ENCODE measurements at regions not wholly inside any gene's neighbourhood (a gene's known extent, or its start where the extent isn't known, plus 50 kb on each side); places are given as distances from the start of the nearest gene placed in this dataset.

GRCh38 chr1:170836141-170836540, 99.2 kb upstream of the MROH9 start:
- Histone ChIP-seq H3K27me3 (ENCODE audit: control insufficient read depth, insufficient read depth, low read length) (no peaks in the 10 kb centered on the region), H3K36me3 (ENCODE audit: control insufficient read depth, insufficient read depth, low read length) (no peaks in the 10 kb centered on the region), H3K4me3 (ENCODE audit: low read depth, low read length) (no peak overlapping the region)
- CTCF ChIA-PET = no interaction called here
- no peak for TF ChIP-seq CTCF (IDR thresholded peaks at IDR 0.05; ENCODE audit: insufficient read depth, low read depth, low read length)
- POLR2A ChIA-PET = interaction anchor here (0.9 kb wide), 1 partner anchor 39 kb away, joined by 4 read pairs; no protein-coding TSS in a partner anchor
- DNase-seq (ENCODE audit: low read depth) = no peak

DNA sequence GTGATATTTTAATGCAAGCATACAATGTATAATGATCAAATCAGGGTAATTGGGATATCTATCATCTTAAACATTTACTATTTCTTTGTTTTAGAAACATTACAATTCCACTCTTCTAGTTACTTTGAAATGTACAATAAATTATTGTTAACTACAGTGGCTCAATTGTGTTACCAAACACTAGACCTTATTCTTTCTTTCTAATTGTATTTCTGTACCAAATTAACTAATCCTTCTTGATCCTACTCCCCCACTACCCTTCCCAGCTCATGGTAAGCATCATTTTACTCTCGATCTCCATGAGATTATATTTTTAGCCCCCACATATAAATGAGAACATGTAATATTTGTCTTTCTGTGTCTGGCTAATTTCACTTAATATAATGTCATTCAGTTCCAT, 95.0 kb upstream of the MROH9 start:
- ChIA-PET POLR2A (no interaction called here), CTCF (no interaction called here)
- no peaks in the 10 kb centered on the region for H3K27me3 ChIP-seq (ENCODE audit: control insufficient read depth, insufficient read depth, low read length)
- H3K4me3 ChIP-seq (ENCODE audit: low read depth, low read length) = no peak overlapping the region
- no peaks in the 10 kb centered on the region for H3K36me3 ChIP-seq (ENCODE audit: control insufficient read depth, insufficient read depth, low read length)
- no peak for TF ChIP-seq CTCF (IDR thresholded peaks at IDR 0.05; ENCODE audit: insufficient read depth, low read depth, low read length)
- no peak for DNase-seq (ENCODE audit: low read depth)

DNA sequence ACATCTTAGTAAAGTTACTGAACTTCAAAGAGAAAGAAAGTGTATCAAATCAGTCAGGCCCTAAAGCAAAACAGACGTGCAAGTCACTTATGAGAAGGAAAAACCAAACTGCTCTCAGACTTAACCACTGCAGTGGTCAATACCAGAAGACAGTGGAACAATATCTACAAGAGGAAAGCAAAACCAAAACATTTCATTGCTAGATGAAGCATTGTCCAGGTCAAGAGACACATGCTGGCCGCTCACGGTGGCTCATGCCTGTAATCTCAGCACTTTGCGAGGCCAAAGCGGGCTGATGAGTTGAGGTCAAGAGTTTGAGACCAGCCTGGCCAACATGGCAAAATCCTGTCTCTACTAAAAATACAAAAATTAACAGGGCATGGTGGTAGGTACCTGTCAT, 82.0 kb upstream of the MROH9 start:
- no peak for TF ChIP-seq CTCF (IDR thresholded peaks at IDR 0.05; ENCODE audit: insufficient read depth, low read depth, low read length)
- Histone ChIP-seq H3K4me3 (ENCODE audit: low read depth, low read length) (no peak overlapping the region), H3K27me3 (ENCODE audit: control insufficient read depth, insufficient read depth, low read length) (no peaks in the 10 kb centered on the region), H3K36me3 (ENCODE audit: control insufficient read depth, insufficient read depth, low read length) (no peaks in the 10 kb centered on the region)
- POLR2A ChIA-PET = no interaction called here
- DNase-seq (ENCODE audit: low read depth) = no peak
- CTCF ChIA-PET = interaction anchor here (0.7 kb wide), 1 partner anchor 161 kb away, joined by 3 read pairs; no protein-coding TSS in a partner anchor

GRCh38 chr1:170853867-170854266, 81.5 kb upstream of the MROH9 start:
- Histone ChIP-seq H3K27me3 (ENCODE audit: control insufficient read depth, insufficient read depth, low read length) (no peaks in the 10 kb centered on the region), H3K36me3 (ENCODE audit: control insufficient read depth, insufficient read depth, low read length) (no peaks in the 10 kb centered on the region), H3K4me3 (ENCODE audit: low read depth, low read length) (no peak overlapping the region)
- TF ChIP-seq CTCF (IDR thresholded peaks at IDR 0.05; ENCODE audit: insufficient read depth, low read depth, low read length) = no peak
- DNase-seq (ENCODE audit: low read depth) = no peak
- CTCF ChIA-PET = interaction anchor here (0.7 to 1.3 kb wide), 2 partner anchors 10 to 161 kb away, joined by 3 to 4 read pairs; no protein-coding TSS in a partner anchor
- POLR2A ChIA-PET = no interaction called here

- ChIA-PET CTCF (interaction anchor here (1.3 kb wide), 1 partner anchor 9 kb away, joined by 4 read pairs; no protein-coding TSS in a partner anchor), POLR2A (no interaction called here)
- DNase-seq (ENCODE audit: low read depth) = no peak
- H3K36me3 ChIP-seq (ENCODE audit: control insufficient read depth, insufficient read depth, low read length) = no peaks in the 10 kb centered on the region
- no peak overlapping the region for H3K4me3 ChIP-seq (ENCODE audit: low read depth, low read length)
- no peak for TF ChIP-seq CTCF (IDR thresholded peaks at IDR 0.05; ENCODE audit: insufficient read depth, low read depth, low read length)
- H3K27me3 ChIP-seq (ENCODE audit: control insufficient read depth, insufficient read depth, low read length) = no peaks in the 10 kb centered on the region
These were observed 80.7 kb upstream of the MROH9 start for GRCh38 chr1:170854677-170855076.
